SHP77 (cell line): ENCODE measurements at regions not wholly inside any gene's neighbourhood (a gene's known extent, or its start where the extent isn't known, plus 50 kb on each side); places are given as distances from the start of the nearest gene placed in this dataset.

ENCODE experiments used
- DNase-seq, 2 experiments: peaks; one replicate each; lab custom pipeline; 2025; lab: John Stamatoyannopoulos, UW

GRCh38 chr6:159099961-159100360, 55.2 kb upstream of the TAGAP start:
- no peak for DNase-seq

- DNase-seq: no peak
These were observed 54.5 kb upstream of the TAGAP start for GRCh38 chr6:159099276-159099675.

- DNase-seq: no peak
These were observed 53.9 kb upstream of the TAGAP start for GRCh38 chr6:159098636-159099106.

- DNase-seq: no peak
These were observed 52.5 kb upstream of the TAGAP start for GRCh38 chr6:159097256-159097655.

- DNase-seq: no peak
These were observed 50.8 kb upstream of the TAGAP start for GRCh38 chr6:159095616-159096015.

GRCh38 chr6:159094444-159095252, 49.9 kb upstream of the TAGAP start:
- no peak for DNase-seq
